Lower leg skin (tissue), 3 donors: ENCODE measurements at regions not wholly inside any gene's neighbourhood (a gene's known extent, or its start where the extent isn't known, plus 50 kb on each side); places are given as distances from the start of the nearest gene placed in this dataset.

ENCODE experiments used
- POLR2A ChIP-seq, 2 donors: fragments of 450-650 bp; IDR thresholded peaks; one replicate each; pipeline ENCODE4 v1.6.1; 2016 to 2017; ENCODE audit warnings: antibody characterized with exemption in 2 of 2, mild to moderate bottlenecking in 1 of 2, moderate library complexity in 1 of 2
- TF ChIP-seq, protein P1 (sequence below), 3 donors: fragments of 450-650 bp; IDR thresholded peaks; one replicate each; pipeline ENCODE4 v1.5.1; 2016; ENCODE audit warnings: antibody characterized with exemption in 3 of 3, mild to moderate bottlenecking in 3 of 3, moderate library complexity in 2 of 3

DNA sequence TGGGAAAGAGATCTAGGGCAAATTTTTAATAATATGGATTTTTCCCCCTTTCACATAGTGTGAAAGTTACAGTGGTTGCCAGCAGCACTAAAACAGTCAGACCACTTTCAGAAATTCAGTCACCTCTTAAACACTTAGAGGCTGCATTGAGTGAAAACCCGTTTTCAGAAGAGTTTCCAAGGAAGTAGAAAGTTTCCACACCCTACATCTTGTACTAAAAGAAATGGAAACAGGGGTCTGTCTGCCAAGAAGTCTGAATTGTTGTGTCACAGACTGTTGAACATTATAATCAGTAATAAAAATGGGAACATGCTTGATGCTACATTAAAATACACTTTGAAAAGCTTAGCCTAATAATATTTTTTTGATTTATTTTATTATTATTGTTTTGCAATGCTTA lies 278.9 kb upstream of the KCNJ16 start:
- TF ChIP-seq, protein P1, sequence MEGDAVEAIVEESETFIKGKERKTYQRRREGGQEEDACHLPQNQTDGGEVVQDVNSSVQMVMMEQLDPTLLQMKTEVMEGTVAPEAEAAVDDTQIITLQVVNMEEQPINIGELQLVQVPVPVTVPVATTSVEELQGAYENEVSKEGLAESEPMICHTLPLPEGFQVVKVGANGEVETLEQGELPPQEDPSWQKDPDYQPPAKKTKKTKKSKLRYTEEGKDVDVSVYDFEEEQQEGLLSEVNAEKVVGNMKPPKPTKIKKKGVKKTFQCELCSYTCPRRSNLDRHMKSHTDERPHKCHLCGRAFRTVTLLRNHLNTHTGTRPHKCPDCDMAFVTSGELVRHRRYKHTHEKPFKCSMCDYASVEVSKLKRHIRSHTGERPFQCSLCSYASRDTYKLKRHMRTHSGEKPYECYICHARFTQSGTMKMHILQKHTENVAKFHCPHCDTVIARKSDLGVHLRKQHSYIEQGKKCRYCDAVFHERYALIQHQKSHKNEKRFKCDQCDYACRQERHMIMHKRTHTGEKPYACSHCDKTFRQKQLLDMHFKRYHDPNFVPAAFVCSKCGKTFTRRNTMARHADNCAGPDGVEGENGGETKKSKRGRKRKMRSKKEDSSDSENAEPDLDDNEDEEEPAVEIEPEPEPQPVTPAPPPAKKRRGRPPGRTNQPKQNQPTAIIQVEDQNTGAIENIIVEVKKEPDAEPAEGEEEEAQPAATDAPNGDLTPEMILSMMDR (IDR thresholded peaks at IDR 0.05): no peak
- no peak for TF ChIP-seq POLR2A (IDR thresholded peaks at IDR 0.05)
